Stimulated activated CD8-positive, alpha-beta memory T cell treated with anti-CD3 and anti-CD28 coated beads, Interleukin-15, amount 100 ng/mL, for 4 hours (primary cell): ENCODE measurements at regions not wholly inside any gene's neighbourhood (a gene's known extent, or its start where the extent isn't known, plus 50 kb on each side); places are given as distances from the start of the nearest gene placed in this dataset.

Experiments used
- DNase-seq, 2 donors: peaks; one replicate each; pipeline ENCODE4 v3.0.0-alpha.2; 2020; ENCODE audit warnings: low read depth in 2 of 2

- no peak for DNase-seq
These were observed 237.6 kb upstream of the APCDD1 start for GRCh38 chr18:10216791-10217190.

GRCh38 chr18:10217211-10217610, 237.2 kb upstream of the APCDD1 start:
- DNase-seq, result no peak

DNA sequence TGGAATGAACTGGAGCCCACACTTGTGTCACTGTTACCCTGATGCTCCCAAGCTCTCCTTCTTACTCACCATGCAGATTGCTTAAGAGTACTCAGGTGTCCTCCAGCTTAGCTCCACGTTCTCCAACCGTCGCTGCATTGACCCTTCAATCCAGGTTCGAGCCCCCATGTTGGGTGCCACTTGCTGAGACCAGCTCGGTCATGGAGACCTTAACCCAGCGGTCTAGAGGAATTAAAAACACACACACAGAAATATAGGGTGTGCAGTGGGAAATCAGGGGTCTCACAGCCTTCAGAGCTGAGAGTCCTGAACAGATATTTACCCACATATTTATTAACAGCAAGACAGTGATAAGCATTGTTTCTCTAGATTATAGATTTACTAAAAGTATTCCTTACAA, 229.1 kb upstream of the APCDD1 start:
- DNase-seq, result no peak

DNA sequence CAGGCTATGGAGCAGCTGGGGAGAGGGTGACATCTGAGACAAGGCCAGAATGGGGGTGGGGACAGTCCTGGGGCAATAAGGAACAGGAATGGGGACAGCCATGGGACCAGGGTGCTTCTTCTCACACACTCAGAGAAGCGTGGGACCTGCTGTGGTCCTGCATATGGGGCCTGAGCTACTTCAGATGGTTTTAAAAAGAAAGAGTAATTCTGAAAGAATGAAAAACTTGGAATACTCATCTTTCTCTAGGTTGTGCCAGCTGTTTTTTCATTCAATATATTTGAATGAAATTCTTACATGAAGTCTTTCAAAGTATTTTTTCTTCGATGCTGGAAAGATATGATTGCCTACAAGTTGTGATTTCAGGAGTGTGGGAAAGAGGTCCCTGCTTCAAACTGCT, 227.5 kb upstream of the APCDD1 start:
- no peak for DNase-seq

GRCh38 chr18:10228326-10228725, 226.1 kb upstream of the APCDD1 start:
- no peak for DNase-seq

DNA sequence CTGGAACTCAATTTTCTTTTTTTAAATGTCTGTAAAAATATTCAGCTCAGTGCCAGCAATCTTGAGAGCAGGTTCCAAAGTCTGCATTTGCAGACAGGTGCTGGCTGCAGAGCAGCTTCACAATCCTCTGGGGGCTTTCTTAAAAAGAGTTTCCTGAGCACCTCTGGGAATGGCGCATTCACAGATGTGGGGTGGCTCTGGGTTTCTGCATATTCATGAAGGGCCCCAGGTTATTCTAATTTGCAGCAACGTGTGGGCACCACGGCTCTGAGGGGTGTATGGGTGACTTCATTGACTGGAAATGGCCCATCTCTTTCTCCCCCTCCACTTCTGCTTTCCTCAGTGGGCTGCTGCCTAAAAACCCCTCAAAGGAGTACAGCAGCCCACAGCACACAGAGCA, 225.0 kb upstream of the APCDD1 start:
- no peak for DNase-seq

DNA sequence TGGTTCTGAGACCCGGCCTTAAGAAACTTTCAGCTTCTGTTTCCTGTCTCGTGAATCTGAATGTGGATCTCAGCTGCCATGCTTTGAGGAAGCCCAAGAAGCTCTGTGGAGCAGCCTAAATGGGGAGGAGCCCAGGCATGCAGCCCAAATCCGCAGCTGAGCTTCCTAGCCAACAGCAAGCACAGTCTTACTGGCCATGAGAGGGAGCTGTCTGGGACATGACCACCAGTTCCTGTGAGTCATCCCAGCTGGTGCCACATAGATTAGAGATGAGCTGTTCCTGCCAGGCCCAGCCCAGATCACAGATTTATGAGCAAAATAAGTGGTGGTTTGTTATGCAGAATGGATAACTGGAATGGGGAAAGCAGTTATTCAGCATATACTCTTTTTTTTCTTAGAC, 224.4 kb upstream of the APCDD1 start:
- no peak for DNase-seq

GRCh38 chr18:10231220-10231619, 223.2 kb upstream of the APCDD1 start:
- no peak for DNase-seq

DNA sequence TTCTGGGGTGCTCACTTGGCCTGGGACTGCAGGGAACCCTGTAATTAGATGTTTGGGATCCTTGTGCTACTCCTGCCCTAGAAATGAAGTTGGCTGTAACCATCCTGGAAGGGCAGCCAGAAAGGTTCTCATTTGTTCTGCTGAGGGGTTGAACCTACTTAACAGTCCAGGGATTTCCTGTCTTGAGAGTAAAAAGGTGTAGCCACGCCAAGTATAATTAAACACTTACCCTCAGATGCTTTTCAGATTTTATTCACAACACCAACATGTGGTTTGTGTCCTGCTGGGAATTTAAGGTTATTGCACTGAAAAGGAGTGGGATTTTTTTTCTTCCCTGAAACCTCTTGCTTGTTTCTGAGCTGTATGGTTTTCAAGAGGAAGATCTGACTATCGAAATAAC, 222.4 kb upstream of the APCDD1 start:
- no peak for DNase-seq

- DNase-seq, result no peak
These were observed 221.2 kb upstream of the APCDD1 start for GRCh38 chr18:10233082-10233875.

DNA sequence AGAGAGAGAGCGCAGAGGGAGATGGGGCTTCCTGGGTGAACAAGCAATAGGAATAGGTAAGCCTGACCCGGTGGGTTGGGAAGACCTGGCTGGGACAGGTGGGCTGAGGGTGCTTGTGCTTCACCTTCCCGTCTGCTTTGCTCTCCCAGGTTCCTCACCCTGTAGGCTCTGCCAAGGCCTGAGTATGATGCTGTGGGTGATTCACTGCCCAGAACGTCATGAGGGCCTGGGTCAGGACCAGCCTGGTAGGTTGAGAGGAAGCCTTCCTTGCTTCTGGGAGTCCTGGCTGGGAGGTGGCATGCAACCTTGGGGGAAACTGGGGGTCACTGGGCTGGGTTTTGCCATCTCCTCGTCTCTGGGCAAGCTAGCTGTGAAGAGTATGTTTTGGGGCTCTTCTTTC, 220.2 kb upstream of the APCDD1 start:
- no peak for DNase-seq

DNA sequence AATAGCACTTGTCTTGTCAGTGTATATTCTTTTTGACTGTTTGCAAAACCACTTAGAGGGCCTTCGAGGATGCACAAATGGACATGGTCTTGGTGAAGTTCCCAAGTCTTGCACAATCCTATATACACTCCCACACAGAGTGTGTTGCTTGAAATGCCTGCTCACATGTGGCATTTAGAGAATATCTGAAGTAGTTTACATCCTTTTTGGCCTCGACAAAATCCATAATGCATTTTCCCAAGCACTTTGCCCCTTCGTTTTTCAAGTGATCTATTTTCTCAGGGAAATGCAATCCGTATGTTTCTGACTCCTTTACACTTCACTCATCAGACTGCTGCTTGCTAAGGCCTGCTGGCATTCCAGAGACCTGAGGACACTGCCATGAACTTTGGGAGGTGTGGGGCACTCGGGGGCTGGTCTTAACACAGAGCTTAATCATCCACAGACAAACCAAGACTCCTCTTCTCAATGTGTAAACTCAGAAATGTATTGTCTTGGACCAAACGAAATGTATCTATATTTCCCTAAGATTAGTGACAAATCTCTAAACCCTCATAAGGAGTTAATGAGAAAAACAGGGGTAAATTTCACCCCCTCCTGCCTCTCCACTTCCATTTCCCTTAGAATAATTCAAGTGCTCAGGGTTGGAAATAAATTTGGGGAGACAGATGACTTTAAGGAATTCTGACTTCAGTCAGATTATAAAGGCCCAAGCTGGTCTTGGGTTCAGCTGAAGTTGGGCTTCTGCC, 219.3 kb upstream of the APCDD1 start:
- no peak for DNase-seq

DNA sequence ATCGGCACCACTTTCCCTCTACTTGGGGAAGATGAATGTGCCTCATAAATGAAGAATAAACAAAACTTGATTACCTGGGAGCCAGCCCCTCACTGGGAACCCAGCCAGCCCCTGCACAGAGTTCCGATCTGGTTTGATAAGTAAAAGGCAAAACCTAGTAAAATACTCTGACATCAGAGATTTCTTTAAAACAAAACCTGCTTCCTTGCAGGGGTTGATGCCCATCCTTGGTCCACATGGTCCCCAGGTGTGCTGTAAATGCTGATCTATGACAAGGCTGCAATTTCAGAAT, 218.8 kb upstream of the APCDD1 start:
- no peak for DNase-seq

GRCh38 chr18:10239103-10239502, 215.3 kb upstream of the APCDD1 start:
- DNase-seq, result no peak

GRCh38 chr18:10239991-10240634, 214.3 kb upstream of the APCDD1 start:
- no peak for DNase-seq

- DNase-seq, result no peak
These were observed 213.5 kb upstream of the APCDD1 start for GRCh38 chr18:10240973-10241372.

GRCh38 chr18:10241579-10241978, 212.9 kb upstream of the APCDD1 start:
- DNase-seq, result no peak

DNA sequence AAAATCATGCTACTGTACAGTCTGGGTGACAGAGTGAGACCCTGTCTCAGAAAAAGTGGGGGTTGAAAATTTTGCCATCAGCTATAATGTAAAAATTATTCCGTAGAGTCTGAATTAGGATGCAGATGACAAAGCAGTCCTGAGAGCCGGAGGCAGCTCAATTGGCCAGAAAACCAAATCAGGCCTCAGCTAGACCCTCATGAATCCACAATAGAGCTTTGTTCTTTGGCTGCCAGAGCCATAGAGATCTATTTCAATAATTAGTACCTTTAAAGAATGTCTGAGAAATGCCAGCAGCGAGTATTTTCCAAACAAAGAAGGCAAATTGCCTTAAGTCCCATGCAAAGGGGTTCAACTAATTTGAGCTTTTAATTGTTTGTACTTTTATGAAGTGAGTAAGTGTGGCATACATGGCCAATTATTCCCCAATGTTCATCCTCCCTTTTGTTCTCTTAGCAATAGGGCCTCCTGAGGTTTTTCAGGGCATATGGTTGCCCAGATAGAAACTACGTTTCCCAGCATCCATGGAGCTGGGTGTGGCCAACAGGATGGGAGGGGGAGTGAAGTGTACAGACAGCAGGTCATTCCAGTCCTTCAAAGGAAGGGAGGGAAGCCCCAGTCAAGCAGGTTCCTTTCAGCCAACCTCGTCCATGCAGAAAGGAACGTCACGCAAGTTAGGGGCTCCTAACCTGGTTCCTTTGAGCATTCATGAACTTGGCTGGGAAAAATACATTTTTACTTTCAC, 211.3 kb upstream of the APCDD1 start:
- no peak for DNase-seq

GRCh38 chr18:10244341-10244740, 210.1 kb upstream of the APCDD1 start:
- no peak for DNase-seq

- no peak for DNase-seq
These were observed 209.2 kb upstream of the APCDD1 start for GRCh38 chr18:10245031-10245845.

GRCh38 chr18:10245846-10246175, 208.6 kb upstream of the APCDD1 start:
- DNase-seq, result no peak
